HG03103 (cell line): ENCODE measurements at regions not wholly inside any gene's neighbourhood (a gene's known extent, or its start where the extent isn't known, plus 50 kb on each side); places are given as distances from the start of the nearest gene placed in this dataset.

Experiments used
- ATAC-seq: cut with Tn5 transposase; IDR thresholded peaks from one replicate; pipeline ENCODE4 v1.9.1; 2021; ENCODE audit warnings: low read depth; ENCODE audit not compliant: unreplicated experiment

GRCh38 chr4:60805500-60806313 is 394.4 kb upstream of the ADGRL3 start:
- ATAC-seq = no peak

GRCh38 chr4:60808726-60809485 is 391.2 kb upstream of the ADGRL3 start:
- no peak for ATAC-seq

GRCh38 chr4:60809486-60809800 is 390.7 kb upstream of the ADGRL3 start:
- ATAC-seq = no peak

- no peak for ATAC-seq
Observed at GRCh38 chr4:60812811-60813210, 387.3 kb upstream of the ADGRL3 start.

GRCh38 chr4:60814549-60814948 is 385.6 kb upstream of the ADGRL3 start:
- ATAC-seq = no peak

- no peak for ATAC-seq
Observed at GRCh38 chr4:60817609-60818008, 382.5 kb upstream of the ADGRL3 start.

GRCh38 chr4:60822986-60823385 is 377.1 kb upstream of the ADGRL3 start:
- no peak for ATAC-seq

- no peak for ATAC-seq
Observed at GRCh38 chr4:60840020-60840419, 360.1 kb upstream of the ADGRL3 start.

- no peak for ATAC-seq
Observed at GRCh38 chr4:60846678-60847077, 353.4 kb upstream of the ADGRL3 start.

GRCh38 chr4:60847614-60848013 is 352.5 kb upstream of the ADGRL3 start:
- ATAC-seq = no peak

- no peak for ATAC-seq
Observed at GRCh38 chr4:60857130-60857753, 342.9 kb upstream of the ADGRL3 start.

- no peak for ATAC-seq
Observed at GRCh38 chr4:60863442-60863841, 336.7 kb upstream of the ADGRL3 start.

GRCh38 chr4:60865273-60865672 is 334.9 kb upstream of the ADGRL3 start:
- ATAC-seq = no peak

- ATAC-seq = no peak
Observed at GRCh38 chr4:60868232-60868960, 331.7 kb upstream of the ADGRL3 start.

GRCh38 chr4:60879135-60879701 is 320.9 kb upstream of the ADGRL3 start:
- ATAC-seq = no peak

GRCh38 chr4:60884587-60884986 is 315.5 kb upstream of the ADGRL3 start:
- ATAC-seq = no peak

GRCh38 chr4:60885011-60885410 is 315.1 kb upstream of the ADGRL3 start:
- no peak for ATAC-seq

- no peak for ATAC-seq
Observed at GRCh38 chr4:60890743-60891142, 309.4 kb upstream of the ADGRL3 start.

GRCh38 chr4:60891947-60892346 is 308.2 kb upstream of the ADGRL3 start:
- no peak for ATAC-seq

- ATAC-seq = no peak
Observed at GRCh38 chr4:60897415-60897814, 302.7 kb upstream of the ADGRL3 start.

GRCh38 chr4:60905162-60905561 is 295.0 kb upstream of the ADGRL3 start:
- no peak for ATAC-seq
